SKM-1 treated with dmso at 0.1 percent for 144 hours (cell line): ENCODE measurements at regions not wholly inside any gene's neighbourhood (a gene's known extent, or its start where the extent isn't known, plus 50 kb on each side); places are given as distances from the start of the nearest gene placed in this dataset.
"Not testable (repeated sequence)": the region's sequence is repeated elsewhere in the genome, so short reads cannot be mapped to it uniquely, and the experiment has no call there.

Source experiments
- DNase-seq: peaks from one replicate; lab custom pipeline; 2025; ENCODE audit not compliant: unreplicated experiment; lab: John Stamatoyannopoulos, UW

DNA sequence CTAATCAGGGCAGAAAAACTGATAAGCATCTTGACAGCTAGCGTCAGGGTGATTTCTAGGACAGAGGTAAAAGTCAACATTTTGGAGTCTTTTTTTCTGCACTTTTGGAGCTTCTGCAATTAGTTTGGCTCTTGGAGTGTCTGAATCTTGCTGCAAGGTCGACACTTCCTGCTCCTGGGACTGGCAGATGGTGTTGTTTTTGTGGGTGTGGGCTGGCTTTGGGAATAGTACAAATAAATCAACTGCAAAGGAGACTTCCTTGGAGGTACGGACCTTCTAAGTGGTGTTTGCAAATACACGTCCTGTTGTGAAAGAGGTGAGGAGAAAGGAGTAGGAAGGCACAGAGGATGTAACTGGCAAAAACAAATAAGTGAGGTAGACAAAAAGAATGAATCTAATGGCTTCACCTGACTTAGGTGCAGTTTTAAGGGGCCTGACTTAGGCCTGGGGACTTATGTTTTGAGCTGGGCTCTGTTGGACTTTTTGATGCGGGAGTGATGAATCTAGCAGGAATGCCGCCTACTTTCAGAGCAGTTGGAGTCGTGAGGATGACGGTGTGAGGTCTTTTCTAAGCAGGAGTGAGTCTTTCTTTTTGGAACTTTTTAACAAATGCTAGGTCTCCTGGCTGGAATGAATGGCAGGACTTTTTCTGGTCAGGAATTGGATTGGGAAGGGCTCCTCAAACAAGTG is 195.1 kb downstream of the OTOP1 start:
- not testable (repeated sequence) for DNase-seq

DNA sequence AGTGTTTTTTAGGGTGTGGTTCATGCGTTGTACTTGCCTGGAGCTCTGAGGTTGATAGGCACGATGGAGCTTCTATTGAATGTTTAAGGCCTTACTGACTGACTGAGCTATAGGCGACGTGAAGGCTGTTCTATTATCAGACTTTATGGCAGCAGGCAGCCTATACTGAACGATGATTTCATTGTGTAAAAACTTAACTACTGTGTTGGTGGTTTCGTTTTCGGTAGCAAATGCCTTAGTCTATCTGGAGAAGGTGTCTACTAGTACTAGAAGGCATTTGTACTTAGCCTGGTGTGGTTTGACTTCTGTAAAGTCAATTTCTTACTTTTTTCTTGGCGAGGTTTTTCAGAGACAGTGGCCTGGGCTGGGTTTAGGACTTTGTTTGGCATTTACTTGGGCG is 194.4 kb downstream of the OTOP1 start:
- DNase-seq: not testable (repeated sequence)

DNA sequence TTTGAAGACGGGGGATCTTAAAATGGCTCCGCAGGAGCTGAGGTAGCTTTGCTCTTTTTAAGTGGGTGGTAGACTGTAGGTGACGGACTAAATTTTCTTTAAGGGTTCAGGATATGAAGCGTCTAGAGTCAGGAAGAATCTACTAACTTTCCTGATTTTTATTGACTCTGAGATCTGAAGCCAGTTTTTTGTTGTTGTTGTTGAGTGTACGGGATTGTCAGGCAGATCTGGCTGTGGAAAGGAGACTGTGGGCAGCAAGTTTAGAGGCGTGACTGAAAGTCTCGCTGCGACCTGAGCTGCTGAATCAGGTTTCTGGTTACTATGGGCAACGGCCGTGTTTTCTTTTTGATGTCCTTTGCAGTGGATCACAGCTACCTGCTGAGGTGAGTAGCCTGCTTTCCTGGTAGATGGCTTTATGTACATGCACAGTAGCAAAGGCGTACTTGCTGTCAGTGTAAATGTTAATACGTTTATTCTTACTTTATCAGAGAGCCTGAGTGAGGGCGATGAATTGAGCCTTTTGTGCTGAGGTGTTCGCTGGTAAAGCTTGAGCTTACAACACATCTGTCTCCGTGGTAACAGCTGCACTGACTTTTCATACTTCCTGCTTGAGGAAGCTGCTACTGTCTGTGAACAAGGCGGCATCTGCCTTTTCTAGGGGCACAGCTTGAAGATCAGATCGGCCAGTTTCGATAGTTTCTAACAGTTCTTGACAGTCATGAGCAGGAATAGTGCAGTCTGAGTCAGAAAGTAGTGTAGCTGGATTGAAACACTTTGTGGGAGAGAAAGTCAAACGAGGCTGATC is 193.7 kb downstream of the OTOP1 start:
- not testable (repeated sequence) for DNase-seq

DNA sequence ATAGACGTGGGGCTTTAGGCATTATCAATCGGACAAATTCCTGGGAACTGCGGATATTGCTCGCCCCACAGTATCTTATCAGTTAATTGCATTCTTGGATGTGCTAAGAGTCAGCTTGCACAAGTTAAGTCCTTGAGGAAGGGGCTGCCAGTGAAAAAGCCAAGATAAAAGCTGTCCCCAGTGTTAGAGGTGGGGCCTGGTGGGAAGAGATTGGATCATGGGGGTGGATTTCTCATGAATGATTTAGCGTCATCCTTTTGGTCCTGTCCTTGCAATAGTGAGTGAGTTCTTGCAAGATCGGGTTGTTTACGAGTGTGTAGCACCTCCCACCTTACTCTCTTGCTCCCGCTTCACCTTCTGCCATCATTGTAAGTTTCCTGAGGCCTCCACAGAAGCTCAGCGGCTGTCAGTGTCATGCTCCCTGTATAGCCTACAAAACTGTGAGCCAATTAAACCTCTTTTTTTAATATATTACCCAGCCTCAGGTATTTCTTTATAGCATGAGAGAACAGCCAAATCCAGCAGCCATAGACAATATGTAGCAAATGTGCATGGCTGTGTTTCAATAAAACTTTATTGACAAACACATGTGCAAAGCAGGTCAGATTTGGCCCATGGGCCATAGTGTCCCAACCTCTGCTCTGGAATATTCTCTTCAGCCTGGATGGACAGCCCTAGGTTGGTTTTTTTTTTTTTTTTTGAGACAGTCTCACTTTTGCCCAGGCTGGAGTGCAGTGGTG is 189.2 kb downstream of the OTOP1 start:
- DNase-seq: not testable (repeated sequence)

DNA sequence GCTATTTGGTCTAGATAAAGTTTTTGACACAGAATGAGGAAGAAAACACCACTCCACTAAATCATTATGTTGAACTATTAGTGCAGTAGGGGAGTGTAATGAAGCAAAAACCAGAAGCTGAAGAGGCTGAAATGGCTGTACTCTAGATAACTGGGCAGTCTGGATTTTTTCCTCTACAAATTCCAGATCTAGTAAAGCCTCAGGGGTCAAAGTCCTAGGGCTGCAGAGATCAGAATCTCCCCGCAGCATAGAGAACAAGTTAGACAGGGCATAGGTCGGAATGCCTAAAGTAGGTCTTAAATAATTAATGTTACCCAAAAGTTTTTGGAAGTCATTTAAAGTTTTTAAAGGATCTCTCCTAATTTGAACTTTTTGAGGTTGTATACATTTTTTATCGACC is 180.9 kb downstream of the OTOP1 start:
- DNase-seq: not testable (repeated sequence)

DNA sequence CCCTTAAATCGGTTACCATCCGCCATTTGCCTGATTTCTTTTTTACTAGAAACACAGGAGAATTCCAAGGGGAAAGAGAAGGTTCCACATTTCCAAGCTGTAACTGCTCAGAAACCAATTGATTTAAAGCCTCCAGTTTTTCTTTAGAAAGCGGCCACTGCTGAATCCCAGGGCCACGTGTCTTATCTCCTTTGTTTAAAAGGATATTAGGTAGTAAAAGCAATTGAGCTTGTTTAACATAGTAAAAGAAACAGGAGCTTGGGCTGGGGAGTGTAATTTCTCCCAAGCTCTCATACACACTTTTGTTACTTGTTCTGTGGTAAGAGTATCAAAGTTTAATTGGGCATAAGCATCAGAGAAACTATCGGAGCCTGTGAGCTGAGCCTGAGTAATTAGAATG is 180.0 kb downstream of the OTOP1 start:
- not testable (repeated sequence) for DNase-seq

DNA sequence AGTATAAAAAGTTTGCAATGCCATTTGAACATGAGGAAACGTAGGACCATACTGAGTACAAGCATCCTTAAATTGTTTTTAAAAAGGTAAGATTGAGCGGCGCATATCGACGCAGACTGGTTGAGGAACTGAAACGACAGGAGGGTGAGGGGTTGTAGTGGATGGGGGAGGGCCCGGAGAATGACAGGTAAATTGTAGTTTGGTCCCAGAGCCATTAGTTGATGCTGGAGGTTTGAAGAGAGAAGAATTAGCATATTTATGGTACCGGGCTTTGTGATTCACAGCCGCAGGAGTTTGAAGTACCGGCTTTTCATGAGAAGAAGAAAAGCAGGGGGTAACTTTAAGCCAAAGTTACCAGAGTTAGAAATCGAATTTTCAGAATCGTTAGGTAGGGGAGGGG is 179.5 kb downstream of the OTOP1 start:
- not testable (repeated sequence) for DNase-seq

DNA sequence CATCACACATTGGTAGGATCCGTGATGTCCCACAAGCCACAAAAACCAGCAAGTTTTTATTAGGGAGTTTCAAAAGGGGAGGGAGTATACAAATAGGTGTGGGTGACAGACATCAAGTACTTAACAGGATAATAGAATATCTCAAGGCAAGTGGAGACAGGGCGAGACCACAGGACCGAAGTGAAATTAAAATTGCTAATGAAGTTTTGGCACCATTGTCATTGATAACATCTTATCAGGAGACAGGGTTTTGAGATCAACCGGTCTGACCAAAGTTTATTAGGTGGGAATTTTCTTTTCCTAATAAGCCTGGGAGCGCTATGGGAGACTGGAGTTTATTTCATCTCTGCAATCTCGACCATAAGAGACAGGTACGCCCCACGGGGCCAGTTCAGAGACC is 178.5 kb downstream of the OTOP1 start:
- not testable (repeated sequence) for DNase-seq

DNA sequence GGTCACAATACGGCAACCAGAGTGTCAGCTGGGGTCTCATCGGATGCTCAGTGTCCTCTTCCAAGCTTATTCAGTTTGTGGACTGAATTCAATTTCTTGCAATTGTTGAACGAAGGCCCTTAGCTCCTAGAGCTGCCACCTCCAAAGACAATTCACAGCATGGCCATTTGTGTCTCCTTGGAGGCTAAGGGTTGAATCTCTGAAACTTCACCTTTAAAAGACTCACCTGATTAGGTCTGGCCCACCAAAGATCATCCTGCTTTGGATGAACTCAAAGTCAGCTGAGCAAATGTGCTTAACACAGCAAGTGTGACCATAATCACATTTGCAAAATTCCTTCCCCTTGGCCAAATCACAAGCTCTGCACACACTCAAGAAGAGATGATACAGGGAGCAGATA is 175.9 kb downstream of the OTOP1 start:
- not testable (repeated sequence) for DNase-seq

DNA sequence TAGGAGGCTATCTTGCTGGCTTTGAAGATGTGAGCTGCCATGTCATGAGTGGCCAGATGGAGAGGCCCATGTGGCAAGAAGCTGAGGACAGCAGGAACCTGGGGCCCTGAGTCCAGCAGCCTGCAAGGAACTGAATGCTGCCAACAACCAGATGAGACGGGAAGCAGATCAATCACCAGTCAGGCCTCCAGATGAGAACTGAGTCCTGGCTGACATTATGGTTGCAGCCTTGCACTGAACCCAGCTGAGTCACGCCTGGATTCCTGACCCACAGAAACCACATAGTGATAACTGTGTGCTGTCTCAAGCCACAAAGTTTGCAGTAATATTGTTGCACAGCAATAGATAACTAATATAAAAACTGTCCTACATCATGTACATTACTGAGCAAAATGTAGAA is 173.8 kb downstream of the OTOP1 start:
- DNase-seq: not testable (repeated sequence)

DNA sequence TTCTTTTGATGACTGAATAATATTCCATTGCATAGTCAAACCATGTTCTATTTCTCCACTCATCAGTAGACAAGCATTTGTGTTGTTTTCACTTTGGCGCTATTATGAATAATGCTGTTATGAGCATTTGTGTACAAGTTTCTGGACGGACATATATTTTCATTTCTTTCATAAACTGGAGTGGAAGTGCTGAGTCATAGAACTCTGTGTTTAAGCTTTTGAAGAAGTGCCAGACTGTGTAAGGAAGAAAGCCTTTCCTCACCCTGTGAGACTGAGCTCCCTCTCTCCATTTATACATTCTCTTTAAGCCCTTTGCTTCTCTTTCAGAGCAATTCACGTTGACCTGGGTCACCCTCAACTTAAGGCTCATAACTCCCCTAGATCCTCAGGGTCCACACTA is 169.5 kb downstream of the OTOP1 start:
- not testable (repeated sequence) for DNase-seq

DNA sequence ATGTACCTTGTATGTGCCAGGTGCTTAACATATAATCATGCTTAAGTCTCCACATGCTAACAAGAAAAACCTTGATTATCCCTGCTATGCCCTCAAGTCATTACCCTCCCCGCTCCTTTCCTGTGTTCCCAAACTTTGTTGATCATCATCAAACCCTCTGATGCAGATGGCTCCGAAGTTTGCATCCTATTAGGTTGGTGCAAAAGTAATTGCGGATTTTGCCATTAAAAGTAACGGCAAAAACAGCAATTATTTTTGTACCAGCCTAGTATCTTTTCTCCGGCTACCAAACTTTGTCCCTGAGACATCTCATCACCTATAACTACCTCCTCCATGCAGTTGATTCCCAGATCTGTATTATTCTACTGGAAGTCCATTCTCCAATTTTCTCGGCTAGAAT is 142.6 kb downstream of the OTOP1 start:
- not testable (repeated sequence) for DNase-seq

DNA sequence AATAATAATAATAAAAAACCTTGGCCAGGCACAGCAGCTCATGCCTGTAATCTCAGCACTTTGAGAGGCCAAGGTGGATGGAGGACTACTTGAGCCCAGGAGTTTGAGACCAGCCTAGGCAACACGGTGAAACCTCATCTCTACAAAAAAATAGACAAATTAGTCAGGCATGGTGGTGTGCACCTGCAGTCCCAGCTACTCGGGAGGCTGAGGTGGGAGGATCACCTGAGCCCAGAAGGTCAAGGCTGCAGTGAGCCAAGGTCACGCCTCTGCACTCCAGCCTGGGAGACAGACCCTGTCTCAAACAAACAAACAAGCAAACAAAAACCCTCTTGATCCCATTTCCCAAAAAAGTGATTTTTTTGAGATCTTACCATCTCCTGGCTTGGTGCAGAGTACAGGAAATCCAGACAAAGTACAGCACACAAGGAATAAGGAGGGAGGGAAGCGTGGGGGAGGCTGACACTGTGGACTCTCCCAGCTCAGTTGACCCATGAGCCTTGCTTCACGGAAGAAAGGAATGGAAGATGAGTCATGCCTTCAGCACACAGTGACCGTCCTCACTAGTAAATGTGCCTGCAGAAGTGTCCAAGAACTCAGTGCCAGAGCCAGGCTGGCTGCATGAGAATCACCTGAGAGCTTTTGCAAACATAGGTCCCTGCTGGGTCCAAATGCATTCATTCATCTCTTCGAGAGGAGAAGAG is 136.9 kb downstream of the OTOP1 start:
- not testable (repeated sequence) for DNase-seq

DNA sequence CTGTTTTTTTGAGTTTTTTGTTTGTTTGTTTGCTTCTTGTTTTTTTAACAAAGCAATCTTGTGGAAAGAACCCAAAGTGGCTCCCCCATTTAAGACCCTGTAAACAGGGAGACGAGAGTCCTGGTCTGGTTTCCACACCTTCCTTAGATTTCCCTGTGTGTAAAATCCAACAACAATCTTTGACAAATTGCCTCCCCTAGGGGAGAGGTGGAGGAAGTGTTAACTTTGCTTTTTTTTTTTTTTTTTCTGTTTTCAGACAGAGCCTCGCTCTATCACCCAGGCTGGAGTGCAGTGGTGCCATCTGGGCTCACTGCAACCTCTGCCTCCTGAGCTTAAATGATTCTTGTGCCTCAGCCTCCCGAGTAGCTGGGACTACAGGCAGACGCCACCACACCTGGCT is 136.0 kb downstream of the OTOP1 start:
- not testable (repeated sequence) for DNase-seq

DNA sequence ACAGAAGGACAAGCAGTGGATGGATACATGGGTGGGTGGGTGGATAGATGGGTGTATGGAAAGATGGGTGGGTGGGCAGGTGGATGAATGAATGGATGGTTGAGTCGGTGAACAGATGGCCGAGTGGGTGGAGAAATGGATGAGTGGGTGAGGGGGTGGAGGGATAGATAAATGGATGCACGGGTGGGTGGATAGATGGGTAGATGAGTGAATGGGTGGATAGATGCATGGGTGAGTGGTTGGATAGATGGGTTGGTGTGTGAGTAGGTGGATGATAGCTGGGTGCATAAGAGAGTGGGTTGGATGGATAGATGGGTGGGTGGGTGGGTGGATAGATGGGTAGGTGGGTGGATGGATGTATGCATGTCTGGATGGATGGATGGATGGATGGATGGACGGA is 134.6 kb downstream of the OTOP1 start:
- not testable (repeated sequence) for DNase-seq

DNA sequence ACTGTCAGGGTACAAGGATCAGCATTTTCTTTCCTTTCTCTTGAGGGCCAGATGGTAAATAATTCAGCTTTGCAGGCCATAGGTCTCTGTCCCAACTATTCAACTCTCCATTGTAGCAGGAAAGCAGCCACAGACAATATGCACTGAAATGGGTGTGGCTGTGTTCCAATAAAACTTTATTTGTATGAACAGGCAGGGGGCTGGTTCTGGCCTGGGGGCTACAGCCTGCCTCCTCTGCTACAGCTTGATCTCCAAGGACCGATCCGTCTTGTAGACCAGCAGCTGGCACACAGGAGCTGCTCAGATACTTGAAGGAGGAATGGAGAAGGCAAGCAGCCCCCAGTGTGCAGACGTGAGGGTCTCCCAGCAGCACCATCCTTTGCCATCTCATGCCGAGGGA is 127.1 kb downstream of the OTOP1 start:
- not testable (repeated sequence) for DNase-seq

DNA sequence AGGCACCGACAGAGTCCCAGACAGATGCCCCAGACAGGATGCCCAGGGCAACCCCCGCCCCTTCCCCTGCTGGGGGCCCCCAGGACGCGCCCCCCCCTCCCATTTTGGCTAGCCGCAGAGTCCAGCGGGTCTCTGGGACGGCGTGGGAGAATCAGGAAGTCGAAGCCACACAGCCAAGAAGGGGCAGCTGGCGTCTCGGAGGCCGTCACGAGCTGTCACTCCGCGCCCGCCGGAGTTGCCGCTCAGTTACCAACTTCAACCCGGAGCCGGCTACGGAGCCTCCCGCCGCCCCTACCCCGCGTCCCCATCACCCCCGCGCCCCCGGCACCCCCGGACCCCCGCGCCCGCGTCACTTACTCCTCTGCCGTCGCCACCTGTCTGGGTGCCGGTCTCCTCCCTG is 119.8 kb downstream of the OTOP1 start:
- not testable (repeated sequence) for DNase-seq

DNA sequence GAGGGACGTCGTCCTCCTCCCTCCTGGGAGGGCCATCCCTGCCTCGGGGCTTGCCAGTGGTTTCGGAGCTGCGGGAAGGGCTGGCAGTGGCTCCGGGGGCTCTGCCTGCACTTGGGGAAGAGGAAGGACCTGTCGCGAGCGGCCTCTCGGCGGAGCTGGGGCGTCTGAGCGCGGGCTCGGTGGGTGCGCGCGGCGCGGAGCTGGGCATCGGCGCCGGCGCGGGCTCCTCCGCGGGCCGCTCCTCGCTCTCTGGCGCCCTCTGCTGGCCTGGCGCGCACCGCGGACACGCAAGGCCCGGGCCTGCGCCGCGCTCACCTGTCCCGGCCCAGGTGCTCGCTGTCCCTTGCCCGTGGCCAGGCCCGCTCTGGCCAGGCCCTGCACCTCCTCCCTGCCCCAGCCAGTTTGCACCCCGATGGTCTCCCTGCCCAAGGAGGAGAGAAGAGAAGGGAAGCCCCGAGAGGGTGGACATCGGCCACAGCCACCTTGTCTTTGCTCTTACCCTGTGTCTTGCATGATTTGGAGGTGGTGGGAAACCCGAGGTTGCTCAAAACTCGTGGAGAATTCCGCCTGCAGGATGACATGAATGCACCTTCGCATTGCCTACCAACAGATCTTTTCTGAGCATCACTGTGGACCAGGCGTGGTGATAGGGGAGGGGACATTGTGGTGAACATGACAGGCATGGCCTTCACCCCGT is 119.2 kb downstream of the OTOP1 start:
- DNase-seq: peak; percentile 17

DNA sequence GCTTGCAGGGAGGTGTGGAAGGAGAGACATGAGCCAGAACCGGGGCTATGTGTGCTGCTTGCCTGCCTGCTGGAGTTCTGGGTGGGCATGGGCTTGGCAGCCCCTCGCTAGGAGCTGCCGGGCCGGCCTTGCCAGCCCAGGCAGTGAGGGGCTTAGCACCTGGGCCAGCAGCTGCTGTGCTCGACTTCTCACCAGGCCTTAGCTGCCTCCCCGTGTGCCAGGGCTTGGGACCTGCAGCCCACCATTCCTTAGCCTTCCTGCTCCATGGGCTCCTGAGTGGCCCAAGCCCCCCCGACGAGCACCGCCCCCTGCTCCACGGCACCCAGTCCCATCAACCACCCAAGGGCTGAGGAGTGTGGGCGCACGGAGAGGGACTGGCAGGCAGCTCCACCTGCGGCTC is 111.3 kb downstream of the OTOP1 start:
- not testable (repeated sequence) for DNase-seq

DNA sequence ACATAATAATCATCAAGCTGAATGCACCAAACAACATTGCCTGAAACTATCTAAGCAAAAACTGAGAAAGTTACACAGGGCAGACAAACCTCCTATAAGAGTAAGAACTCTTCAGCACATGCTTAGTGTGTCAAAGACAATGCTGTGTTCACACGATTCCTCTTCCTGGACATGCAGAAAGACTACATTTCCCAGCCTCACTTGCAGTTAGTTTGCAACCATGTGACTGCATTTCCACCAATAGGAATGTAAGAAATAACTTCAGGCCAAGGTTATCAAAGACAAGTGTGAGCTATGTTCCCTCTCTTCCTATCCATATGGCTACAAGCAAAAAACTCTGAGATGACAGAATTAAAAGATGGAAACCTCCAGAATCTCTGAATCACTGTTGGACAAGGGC is 109.8 kb downstream of the OTOP1 start:
- not testable (repeated sequence) for DNase-seq
